T-cell (primary cell): ENCODE measurements at regions not wholly inside any gene's neighbourhood (a gene's known extent, or its start where the extent isn't known, plus 50 kb on each side); places are given as distances from the start of the nearest gene placed in this dataset.

ENCODE experiments used
- ATAC-seq, 4 experiments: fragments of 200-7000 bp in 3 of 4; fragments of 150-1000 bp in 1 of 4; cut with Tn5 transposase; replicated peaks in 1 of 4; 1 replicate in 3 of 4; 2 replicates in 1 of 4; pipeline ENCODE4 v1.10.0; 2021; ENCODE audit warnings: moderate library complexity in 3 of 4, mild to moderate bottlenecking in 2 of 4, moderate number of reproducible peaks in 1 of 4
- CTCF ChIA-PET, 2 donors: fragments of 300-600 bp; sonication (Branson Sonifier 250); formaldehyde crosslinking; loops; one replicate each; lab custom pipeline; 2022; ENCODE audit warnings: antibody characterized with exemption in 2 of 2; lab: Charles Lee
- POLR2A ChIA-PET, 2 donors: fragments of 300-600 bp; sonication (Branson Sonifier 250); formaldehyde crosslinking; loops; one replicate each; lab custom pipeline; 2022; ENCODE audit warnings: antibody characterized with exemption in 2 of 2; lab: Charles Lee
- DNase-seq, 35 experiments: peaks; one replicate each; pipeline versions ENCODE4 v3.0.0 to v3.0.0-alpha.2; 2013 to 2023
- H3K27ac ChIP-seq: one replicate; pipeline ENCODE4 v1.5.1; 2013; ENCODE audit warnings: low read length
- H3K27me3 ChIP-seq, 2 experiments: replicated peaks in 1 of 2; 1 replicate in 1 of 2; 2 replicates in 1 of 2; pipeline versions ENCODE4 v1.6.1 to v1.7.0; 2013; ENCODE audit warnings: low read length in 1 of 2, mixed read lengths in 1 of 2; ENCODE audit not compliant: control insufficient read depth in 2 of 2, insufficient read depth in 2 of 2; ENCODE audit errors: extremely low read depth in 1 of 2
- H3K36me3 ChIP-seq, 2 donors: 1 replicate in 1 of 2; 2 replicates in 1 of 2; pipeline versions ENCODE4 v1.6.1 to v1.7.0; 2013; ENCODE audit warnings: low read length in 1 of 2; ENCODE audit not compliant: control insufficient read depth in 2 of 2, insufficient read depth in 1 of 2; ENCODE audit errors: extremely low read depth in 1 of 2
- H3K4me1 ChIP-seq, 2 experiments: 1 replicate in 1 of 2; 2 replicates in 1 of 2; pipeline versions ENCODE4 v1.6.1 to v1.7.0; 2013; ENCODE audit warnings: low read length in 2 of 2, mixed read lengths in 1 of 2; ENCODE audit not compliant: insufficient read depth in 2 of 2, control insufficient read depth in 1 of 2; ENCODE audit errors: extremely low read depth in 1 of 2
- H3K4me3 ChIP-seq, 2 donors: 1 replicate in 1 of 2; 2 replicates in 1 of 2; pipeline versions ENCODE4 v1.5.1 to v1.7.0; 2013; ENCODE audit warnings: mild to moderate bottlenecking in 2 of 2, low read length in 1 of 2, moderate library complexity in 1 of 2; ENCODE audit not compliant: control insufficient read depth in 1 of 2; ENCODE audit errors: extremely low read depth in 1 of 2
- H3K9me3 ChIP-seq: 2 replicates; pipeline ENCODE4 v1.7.0; 2013
- H3K27ac Mint-ChIP-seq, 2 donors: one replicate each; pipeline ENCODE4 v1.8.0; 2020 to 2021; ENCODE audit warnings: mild to moderate bottlenecking in 2 of 2, mixed read lengths in 2 of 2
- H3K27me3 Mint-ChIP-seq, 2 donors: one replicate each; pipeline ENCODE4 v1.8.0; 2021 to 2022; ENCODE audit warnings: mixed read lengths in 2 of 2
- H3K36me3 Mint-ChIP-seq: one replicate; pipeline ENCODE4 v1.8.0; 2021; ENCODE audit warnings: mixed read lengths
- H3K4me1 Mint-ChIP-seq, 3 donors: one replicate each; pipeline ENCODE4 v1.8.0; 2020 to 2022; ENCODE audit warnings: mixed read lengths in 3 of 3, mild to moderate bottlenecking in 1 of 3
- H3K4me3 Mint-ChIP-seq, 3 donors: one replicate each; pipeline ENCODE4 v1.8.0; 2020 to 2022; ENCODE audit warnings: mild to moderate bottlenecking in 3 of 3, mixed read lengths in 3 of 3, moderate library complexity in 3 of 3
- H3K9me3 Mint-ChIP-seq, 3 donors: one replicate each; pipeline ENCODE4 v1.8.0; 2020 to 2022; ENCODE audit warnings: mixed read lengths in 3 of 3
- WGBS: methylation state at CpG from one replicate; pipeline ENCODE4 v1.1.5; 2013; ENCODE audit warnings: missing lambda C conversion rate; ENCODE audit not compliant: insufficient coverage; 5-methylcytosine and 5-hydroxymethylcytosine counted together

- no peaks in the 10 kb centered on the region for H3K27me3 ChIP-seq
- H3K27ac Mint-ChIP-seq: no peak overlapping the region
- DNase-seq: no peak
- no peaks in the 10 kb centered on the region for H3K27me3 Mint-ChIP-seq
- peaks cover 9 to 18% (median 17%) of the 10 kb centered on the region in 3 donors for H3K9me3 Mint-ChIP-seq
- H3K4me1 ChIP-seq: no peaks in the 10 kb centered on the region
- ChIA-PET CTCF (no interaction called here), POLR2A (no interaction called here)
- no peaks in the 10 kb centered on the region for H3K9me3 ChIP-seq
- no peaks in the 10 kb centered on the region for H3K36me3 ChIP-seq
- no peak overlapping the region for H3K27ac ChIP-seq
- H3K4me1 Mint-ChIP-seq: no peaks in the 10 kb centered on the region
- no peak overlapping the region for H3K4me3 Mint-ChIP-seq
- no peaks in the 10 kb centered on the region for H3K36me3 Mint-ChIP-seq
- no peak overlapping the region for H3K4me3 ChIP-seq
- WGBS: 80% methylated on average over 1 of the region's 5 CpGs
- no peak for ATAC-seq
These were observed 210.8 kb downstream of the RFC3 start for GRCh38 chr13:34028496-34029442.

GRCh38 chr13:34030782-34031181 lies 212.8 kb downstream of the RFC3 start:
- POLR2A ChIA-PET: no interaction called here
- H3K27me3 Mint-ChIP-seq: no peaks in the 10 kb centered on the region
- no peaks in the 10 kb centered on the region for H3K4me1 Mint-ChIP-seq
- Histone ChIP-seq H3K9me3 (no peaks in the 10 kb centered on the region), H3K36me3 (no peaks in the 10 kb centered on the region), H3K27ac (no peak overlapping the region), H3K4me3 (no peak overlapping the region), H3K4me1 (no peaks in the 10 kb centered on the region), H3K27me3 (no peaks in the 10 kb centered on the region)
- ATAC-seq: no peak
- DNase-seq: no peak
- CTCF ChIA-PET: no interaction called here
- H3K36me3 Mint-ChIP-seq: no peaks in the 10 kb centered on the region
- H3K4me3 Mint-ChIP-seq: no peak overlapping the region
- peaks cover 9 to 21% (median 18%) of the 10 kb centered on the region in 3 donors for H3K9me3 Mint-ChIP-seq
- no peak overlapping the region for H3K27ac Mint-ChIP-seq

DNA sequence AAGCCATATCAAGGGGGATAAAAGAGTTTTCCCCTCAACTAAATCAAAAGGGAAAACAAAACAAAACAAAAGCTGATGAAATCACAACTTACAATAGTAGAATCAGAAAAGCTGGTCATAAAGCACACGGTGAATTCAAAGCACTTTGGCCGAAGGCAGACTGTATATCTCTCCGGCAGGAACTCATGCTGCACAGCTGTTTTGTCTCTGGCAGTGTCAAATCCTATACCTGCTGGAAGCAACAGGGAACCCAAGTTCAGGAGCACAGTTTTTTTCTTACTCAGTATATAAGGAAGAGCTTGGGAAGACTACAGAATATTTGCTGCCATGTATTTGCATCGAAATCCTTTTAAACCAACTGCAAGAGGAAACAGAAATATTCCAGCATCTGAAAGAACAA lies 213.7 kb downstream of the RFC3 start:
- no peak overlapping the region for H3K27ac Mint-ChIP-seq
- no peak for ATAC-seq
- ChIA-PET CTCF (no interaction called here), POLR2A (no interaction called here)
- Histone ChIP-seq H3K27me3 (no peaks in the 10 kb centered on the region), H3K9me3 (no peaks in the 10 kb centered on the region), H3K36me3 (no peaks in the 10 kb centered on the region), H3K4me1 (no peaks in the 10 kb centered on the region), H3K4me3 (no peak overlapping the region), H3K27ac (no peak overlapping the region)
- WGBS: 94% methylated on average over 3 of the region's 4 CpGs
- no peaks in the 10 kb centered on the region for H3K27me3 Mint-ChIP-seq
- no peaks in the 10 kb centered on the region for H3K4me1 Mint-ChIP-seq
- no peaks in the 10 kb centered on the region for H3K36me3 Mint-ChIP-seq
- peaks cover 6 to 16% (median 14%) of the 10 kb centered on the region in 3 donors for H3K9me3 Mint-ChIP-seq
- H3K4me3 Mint-ChIP-seq: no peak overlapping the region
- no peak for DNase-seq

- H3K27me3 ChIP-seq: no peaks in the 10 kb centered on the region
- no peaks in the 10 kb centered on the region for H3K9me3 ChIP-seq
- ChIA-PET POLR2A (no interaction called here), CTCF (no interaction called here)
- H3K4me1 ChIP-seq: no peaks in the 10 kb centered on the region
- ATAC-seq (no peak), DNase-seq (no peak)
- Mint-ChIP-seq H3K4me3 (no peak overlapping the region), H3K4me1 (no peaks in the 10 kb centered on the region), H3K27me3 (no peaks in the 10 kb centered on the region), H3K27ac (no peak overlapping the region), H3K9me3 (peaks cover 5 to 13% (median 12%) of the 10 kb centered on the region in 3 donors), H3K36me3 (no peaks in the 10 kb centered on the region)
- H3K36me3 ChIP-seq: no peaks in the 10 kb centered on the region
- H3K4me3 ChIP-seq: no peak overlapping the region
- H3K27ac ChIP-seq: no peak overlapping the region
- 44% methylated on average over 1 of the region's 5 CpGs for WGBS
These were observed 216.5 kb downstream of the RFC3 start for GRCh38 chr13:34034411-34034810.

DNA sequence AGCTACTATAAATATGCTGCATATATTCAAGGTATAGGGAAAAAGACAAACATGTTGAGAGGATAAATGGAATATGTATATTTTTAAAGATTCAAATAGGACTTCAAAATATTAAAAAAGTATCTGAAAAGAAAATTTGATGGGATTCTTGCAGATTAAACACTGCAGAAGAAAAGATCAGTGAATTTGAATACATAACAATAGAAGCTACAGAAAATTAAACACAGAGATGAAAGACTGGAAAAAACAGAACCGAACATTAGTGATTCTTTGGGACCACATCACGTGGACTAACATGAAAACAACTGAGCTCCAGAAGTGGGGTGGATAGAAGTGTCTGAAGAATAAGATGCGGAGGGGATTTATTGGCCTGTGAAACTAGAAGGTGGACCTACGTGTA lies 217.2 kb downstream of the RFC3 start:
- no peaks in the 10 kb centered on the region for H3K27me3 Mint-ChIP-seq
- Histone ChIP-seq H3K4me1 (no peaks in the 10 kb centered on the region), H3K9me3 (no peaks in the 10 kb centered on the region), H3K4me3 (no peak overlapping the region), H3K27me3 (no peaks in the 10 kb centered on the region), H3K27ac (no peak overlapping the region), H3K36me3 (no peaks in the 10 kb centered on the region)
- H3K36me3 Mint-ChIP-seq: no peaks in the 10 kb centered on the region
- ChIA-PET CTCF (no interaction called here), POLR2A (no interaction called here)
- peaks cover 0 to 7% (median 5%) of the 10 kb centered on the region in 3 donors for H3K9me3 Mint-ChIP-seq
- DNase-seq: no peak
- H3K27ac Mint-ChIP-seq: no peak overlapping the region
- WGBS: 60% methylated on average over 2 of the region's 4 CpGs
- H3K4me1 Mint-ChIP-seq: no peaks in the 10 kb centered on the region
- ATAC-seq: no peak
- H3K4me3 Mint-ChIP-seq: no peak overlapping the region

DNA sequence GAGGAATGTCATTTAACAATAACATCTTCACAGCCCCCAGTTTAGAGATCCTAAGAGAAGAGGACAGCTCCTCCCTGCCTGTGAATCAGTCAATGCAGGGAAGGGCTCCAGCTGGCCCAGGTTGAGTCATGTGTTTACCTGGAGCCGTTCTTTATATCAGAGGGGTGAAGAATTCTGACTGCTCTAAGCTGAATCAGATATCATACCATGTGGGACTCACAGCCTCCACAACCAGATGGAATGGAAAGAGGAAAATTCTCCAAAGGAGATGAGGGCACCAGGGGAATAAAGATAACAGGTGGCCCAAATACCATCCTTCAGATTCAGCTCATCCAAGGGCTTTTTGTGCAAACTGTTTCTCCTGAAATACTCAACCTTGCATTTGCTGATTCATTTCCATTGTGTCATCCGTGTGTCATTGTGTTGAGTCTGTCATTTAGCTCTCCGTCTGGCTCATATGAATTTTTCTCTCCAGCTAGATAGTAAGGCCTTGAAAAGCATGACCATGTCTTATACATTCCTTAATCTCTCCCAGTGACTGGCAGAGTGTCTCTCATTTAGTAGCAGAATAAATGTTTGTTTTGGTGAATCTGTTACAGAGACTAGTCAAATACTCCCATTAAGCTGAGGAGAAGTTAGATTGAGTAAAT lies 217.9 kb downstream of the RFC3 start:
- H3K4me1 ChIP-seq: no peaks in the 10 kb centered on the region
- ChIA-PET CTCF (no interaction called here), POLR2A (no interaction called here)
- no peaks in the 10 kb centered on the region for H3K27me3 Mint-ChIP-seq
- no peaks in the 10 kb centered on the region for H3K9me3 ChIP-seq
- peaks cover 0 to 4% (median 3%) of the 10 kb centered on the region in 3 donors for H3K9me3 Mint-ChIP-seq
- WGBS: no CpG with 5 or more reads among the region's 3 CpGs
- no peaks in the 10 kb centered on the region for H3K4me1 Mint-ChIP-seq
- DNase-seq (no peak), ATAC-seq (no peak)
- no peaks in the 10 kb centered on the region for H3K36me3 ChIP-seq
- H3K27ac Mint-ChIP-seq: no peak overlapping the region
- no peak overlapping the region for H3K4me3 ChIP-seq
- H3K27me3 ChIP-seq: no peaks in the 10 kb centered on the region
- H3K27ac ChIP-seq: no peak overlapping the region
- no peaks in the 10 kb centered on the region for H3K36me3 Mint-ChIP-seq
- no peak overlapping the region for H3K4me3 Mint-ChIP-seq
